GM12873 (cell line): ENCODE measurements at regions not wholly inside any gene's neighbourhood (a gene's known extent, or its start where the extent isn't known, plus 50 kb on each side); places are given as distances from the start of the nearest gene placed in this dataset.

Source experiments
- TF ChIP-seq, protein P1 (sequence below): IDR thresholded peaks from 2 replicates; pipeline ENCODE4 v1.5.1; 2012; ENCODE audit warnings: low read depth, mild to moderate bottlenecking, moderate library complexity, low read length, control low read depth; ENCODE audit not compliant: insufficient read depth; ENCODE audit errors: missing control alignments

DNA sequence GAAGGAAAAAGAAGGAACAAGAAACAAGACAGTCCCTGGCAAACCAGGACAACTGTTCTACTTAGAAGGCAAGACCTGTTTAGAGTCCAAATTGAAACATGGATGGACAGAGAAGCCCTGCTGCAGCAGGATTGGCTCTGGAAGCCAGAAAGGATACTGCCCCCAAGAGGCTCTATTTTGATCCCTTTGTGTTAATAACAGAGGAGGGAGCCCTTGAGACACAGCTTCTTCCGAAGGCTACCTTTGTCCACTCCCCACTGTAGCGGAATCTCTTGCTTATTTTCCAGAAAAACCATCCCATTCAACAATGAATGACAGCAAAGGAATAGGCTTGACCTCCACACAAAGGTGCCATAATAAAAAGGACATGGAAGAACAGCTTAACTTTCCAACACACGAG is 120.3 kb upstream of the FOXK1 start:
- TF ChIP-seq, protein P1, sequence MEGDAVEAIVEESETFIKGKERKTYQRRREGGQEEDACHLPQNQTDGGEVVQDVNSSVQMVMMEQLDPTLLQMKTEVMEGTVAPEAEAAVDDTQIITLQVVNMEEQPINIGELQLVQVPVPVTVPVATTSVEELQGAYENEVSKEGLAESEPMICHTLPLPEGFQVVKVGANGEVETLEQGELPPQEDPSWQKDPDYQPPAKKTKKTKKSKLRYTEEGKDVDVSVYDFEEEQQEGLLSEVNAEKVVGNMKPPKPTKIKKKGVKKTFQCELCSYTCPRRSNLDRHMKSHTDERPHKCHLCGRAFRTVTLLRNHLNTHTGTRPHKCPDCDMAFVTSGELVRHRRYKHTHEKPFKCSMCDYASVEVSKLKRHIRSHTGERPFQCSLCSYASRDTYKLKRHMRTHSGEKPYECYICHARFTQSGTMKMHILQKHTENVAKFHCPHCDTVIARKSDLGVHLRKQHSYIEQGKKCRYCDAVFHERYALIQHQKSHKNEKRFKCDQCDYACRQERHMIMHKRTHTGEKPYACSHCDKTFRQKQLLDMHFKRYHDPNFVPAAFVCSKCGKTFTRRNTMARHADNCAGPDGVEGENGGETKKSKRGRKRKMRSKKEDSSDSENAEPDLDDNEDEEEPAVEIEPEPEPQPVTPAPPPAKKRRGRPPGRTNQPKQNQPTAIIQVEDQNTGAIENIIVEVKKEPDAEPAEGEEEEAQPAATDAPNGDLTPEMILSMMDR: no peak

DNA sequence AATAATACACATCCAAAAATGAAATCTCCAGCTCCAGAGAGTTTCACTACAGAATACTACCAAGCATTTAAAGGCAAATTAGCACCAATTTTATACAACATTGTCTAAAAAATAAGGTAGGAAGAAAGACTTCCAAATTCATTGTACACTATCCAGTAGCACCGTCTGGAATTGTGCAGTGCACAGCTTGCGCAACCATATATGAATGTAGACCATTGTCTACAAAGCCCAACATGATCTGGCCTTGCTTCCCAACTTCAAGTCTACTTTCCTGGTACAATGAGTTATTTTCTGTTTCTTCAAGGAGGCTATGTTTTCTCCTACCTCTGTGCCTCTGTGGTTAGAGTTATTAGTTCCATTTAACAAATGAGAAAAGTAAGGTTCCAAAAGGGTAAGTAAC is 115.4 kb upstream of the FOXK1 start:
- TF ChIP-seq, protein P1: no peak

DNA sequence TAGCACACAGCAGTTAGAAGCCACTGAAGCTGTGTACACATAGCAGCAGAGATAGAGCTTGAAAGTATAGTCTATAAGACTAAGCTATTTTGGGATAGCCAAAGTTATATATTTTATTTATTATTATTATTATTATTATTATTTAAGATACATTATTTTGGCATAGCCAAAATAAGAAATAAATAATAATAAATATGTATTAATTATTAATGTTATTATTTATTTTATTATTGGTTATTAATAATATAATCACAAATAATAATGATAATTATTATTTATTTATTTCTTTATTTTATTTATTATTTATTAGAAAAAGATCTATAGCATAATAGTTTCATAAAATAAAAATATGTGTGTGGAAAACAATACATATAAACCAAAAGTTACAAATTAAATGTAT is 107.2 kb upstream of the FOXK1 start:
- TF ChIP-seq, protein P1: no peak

DNA sequence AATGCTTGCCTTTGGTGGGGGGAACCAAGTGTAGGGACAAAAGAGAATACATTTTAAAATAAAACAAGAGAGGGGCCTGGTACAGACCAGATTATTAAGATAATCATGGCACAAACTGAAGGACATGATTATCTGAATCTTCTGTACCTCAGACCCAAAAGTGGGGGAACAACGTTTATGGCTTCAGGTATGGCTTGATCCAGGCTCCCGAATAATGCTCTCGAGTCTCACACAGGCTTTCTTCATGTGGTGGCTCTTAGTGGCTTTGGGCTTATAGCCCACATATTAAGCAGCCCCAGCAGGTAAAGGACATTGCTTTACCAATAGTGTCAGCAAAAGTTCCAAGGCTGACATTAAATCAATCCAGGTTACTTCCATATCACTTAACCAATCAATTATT is 106.8 kb upstream of the FOXK1 start:
- TF ChIP-seq, protein P1: no peak

DNA sequence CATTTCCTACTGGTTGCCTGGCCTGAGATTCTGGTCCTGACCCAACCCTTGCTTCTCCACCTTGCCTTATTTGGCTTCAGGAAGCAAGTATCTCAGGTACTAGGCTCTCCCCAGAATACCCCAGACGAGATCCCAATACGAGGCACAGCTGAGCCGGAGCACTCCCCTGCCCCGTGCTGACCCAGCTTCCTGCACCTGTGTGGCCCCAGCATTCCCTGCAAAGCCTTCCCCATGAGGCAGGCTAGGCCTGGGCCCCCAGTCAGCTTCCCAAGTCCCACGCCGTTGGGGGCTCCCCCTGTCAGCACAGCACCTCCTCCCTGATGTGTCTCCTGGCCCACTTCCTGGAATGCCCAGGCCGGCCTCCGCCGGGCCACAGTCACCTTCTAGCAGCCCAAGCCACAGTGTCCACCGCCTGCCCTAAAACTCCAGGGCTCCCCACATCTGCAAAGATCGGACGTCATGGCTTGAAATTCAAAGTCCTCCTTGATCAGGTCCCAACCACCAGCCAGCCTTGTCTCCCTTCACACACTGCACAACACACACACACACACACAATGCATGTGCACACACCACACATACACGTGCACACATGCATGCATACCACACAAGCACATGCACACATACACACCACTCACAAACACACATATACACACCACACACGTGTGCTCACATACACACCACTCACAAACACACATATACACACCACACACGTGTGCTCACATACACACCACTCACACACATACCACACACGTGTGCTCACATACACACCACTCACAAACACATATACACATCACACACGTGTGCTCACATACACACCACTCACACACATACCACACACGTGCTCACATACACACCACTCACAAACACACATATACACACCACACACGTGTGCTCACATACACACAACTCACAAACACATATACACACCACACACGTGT is 78.9 kb upstream of the FOXK1 start:
- TF ChIP-seq, protein P1: no peak

DNA sequence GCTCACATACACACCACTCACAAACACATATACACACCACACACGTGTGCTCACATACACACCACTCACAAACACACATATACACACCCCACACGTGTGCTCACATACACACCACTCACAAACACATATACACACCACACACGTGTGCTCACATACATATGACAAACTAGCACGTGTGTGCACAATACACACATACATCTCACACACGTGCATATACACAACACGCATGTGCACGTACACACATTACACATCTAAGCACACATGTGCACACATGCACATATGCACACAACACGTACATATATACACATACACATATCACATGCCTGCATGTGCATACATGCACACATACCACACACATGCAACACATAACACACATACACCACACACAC is 78.3 kb upstream of the FOXK1 start:
- TF ChIP-seq, protein P1: no peak

DNA sequence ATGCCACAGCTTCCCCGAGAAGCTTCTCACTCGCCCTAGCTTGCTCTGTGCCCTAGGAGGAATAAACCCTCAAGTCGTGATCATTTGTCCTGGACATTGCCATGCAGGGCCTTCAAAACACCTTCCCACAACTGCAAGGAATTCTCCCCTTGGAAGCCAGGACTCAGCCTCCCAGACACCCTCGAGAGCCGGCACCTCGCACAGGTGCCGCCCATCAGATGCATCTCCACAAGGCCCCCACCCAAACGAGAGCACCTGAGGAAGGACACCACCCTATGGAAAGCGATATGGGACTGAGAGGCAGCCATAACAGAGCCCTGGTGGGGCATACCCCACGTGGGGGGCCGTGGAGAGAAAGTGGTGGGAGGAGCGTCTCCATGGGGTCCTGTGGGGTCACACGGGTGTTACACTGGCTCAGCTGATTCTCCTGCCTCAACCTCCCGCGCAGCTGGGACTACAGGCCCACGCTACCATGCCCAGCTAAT is 77.6 kb upstream of the FOXK1 start:
- TF ChIP-seq, protein P1: no peak
